Stimulated activated CD4-positive, alpha-beta T cell treated with anti-CD3 and anti-CD28 coated beads, Interleukin-1b, Interleukin-23, amount 100 ng/mL, for 1 hour (primary cell): ENCODE measurements at regions not wholly inside any gene's neighbourhood (a gene's known extent, or its start where the extent isn't known, plus 50 kb on each side); places are given as distances from the start of the nearest gene placed in this dataset.
"Not testable (repeated sequence)": the region's sequence is repeated elsewhere in the genome, so short reads cannot be mapped to it uniquely, and the experiment has no call there.

Experiments used
- DNase-seq, 2 donors: peaks; one replicate each; pipeline ENCODE4 v3.0.0-alpha.2; 2020; ENCODE audit warnings: low read depth in 2 of 2

DNA sequence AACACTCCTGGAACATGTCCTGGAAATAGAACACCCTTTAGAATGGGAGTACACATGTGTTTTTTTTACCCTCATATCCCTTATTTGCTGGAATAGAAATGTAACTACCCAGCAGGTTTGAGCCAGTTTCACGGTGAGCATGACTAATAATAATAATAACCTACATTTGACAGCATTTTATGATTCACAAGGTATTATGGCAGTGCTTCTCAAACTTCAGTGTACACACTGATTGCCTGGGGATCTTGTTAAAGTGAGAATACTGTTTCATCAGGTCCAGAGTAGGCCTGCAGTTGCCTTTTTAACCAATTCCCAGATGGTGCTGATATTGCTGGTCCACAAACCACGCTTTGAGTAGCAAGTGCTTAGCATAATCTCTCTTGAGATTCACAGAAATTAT, 63.9 kb downstream of the NFKBIZ start:
- no peak for DNase-seq

- not testable (repeated sequence) for DNase-seq
These were observed 68.4 kb downstream of the NFKBIZ start for GRCh38 chr3:101917761-101918160.

DNA sequence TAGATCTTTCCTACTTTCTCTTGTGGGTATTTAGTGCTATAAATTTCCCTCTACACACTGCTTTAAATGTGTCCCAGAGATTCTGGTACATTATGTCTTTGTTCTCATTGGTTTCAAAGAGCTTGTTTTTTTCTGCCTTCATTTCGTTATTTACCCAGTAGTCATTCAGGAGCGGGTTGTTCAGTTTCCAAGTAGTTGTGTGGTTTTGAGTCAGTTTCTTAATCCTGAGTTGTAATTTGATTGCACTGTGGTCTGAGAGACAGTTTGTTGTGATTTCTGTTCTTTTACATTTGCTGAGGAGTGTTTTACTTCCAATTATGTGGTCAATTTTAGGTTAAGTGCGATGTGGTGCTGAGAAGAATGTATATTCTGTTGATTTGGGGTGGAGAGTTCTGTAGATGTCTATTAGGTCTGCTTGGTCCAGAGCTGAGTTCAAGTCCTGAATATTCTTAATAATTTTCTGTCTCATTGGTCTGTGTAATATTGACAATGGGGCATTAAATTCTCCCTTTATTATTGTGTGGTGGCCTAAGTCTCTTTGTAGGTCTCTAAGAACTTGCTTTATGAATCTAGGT, 72.9 kb downstream of the NFKBIZ start:
- DNase-seq, result not testable (repeated sequence)

- not testable (repeated sequence) for DNase-seq
These were observed 75.3 kb downstream of the NFKBIZ start for GRCh38 chr3:101924621-101925020.

- not testable (repeated sequence) for DNase-seq
These were observed 75.8 kb downstream of the NFKBIZ start for GRCh38 chr3:101925124-101925523.

DNA sequence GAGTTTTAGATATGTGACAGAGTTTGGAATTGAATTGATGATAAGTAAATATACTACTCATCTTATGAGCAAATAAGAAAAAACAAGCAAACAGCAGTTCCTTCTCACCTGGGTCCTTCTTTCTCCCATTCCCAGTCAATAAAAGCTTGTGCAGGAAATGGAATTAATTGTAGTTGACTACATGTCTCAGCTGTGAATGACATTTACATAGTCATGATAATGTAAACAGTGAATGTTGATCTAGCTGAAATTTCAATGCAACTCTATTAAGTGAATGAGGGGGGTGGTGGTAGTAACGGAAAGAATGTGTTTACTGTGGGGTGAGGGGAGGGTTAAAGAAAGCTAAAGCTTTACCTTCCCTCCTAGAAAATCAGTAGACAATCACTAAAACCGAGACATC, 76.2 kb downstream of the NFKBIZ start:
- no peak for DNase-seq

DNA sequence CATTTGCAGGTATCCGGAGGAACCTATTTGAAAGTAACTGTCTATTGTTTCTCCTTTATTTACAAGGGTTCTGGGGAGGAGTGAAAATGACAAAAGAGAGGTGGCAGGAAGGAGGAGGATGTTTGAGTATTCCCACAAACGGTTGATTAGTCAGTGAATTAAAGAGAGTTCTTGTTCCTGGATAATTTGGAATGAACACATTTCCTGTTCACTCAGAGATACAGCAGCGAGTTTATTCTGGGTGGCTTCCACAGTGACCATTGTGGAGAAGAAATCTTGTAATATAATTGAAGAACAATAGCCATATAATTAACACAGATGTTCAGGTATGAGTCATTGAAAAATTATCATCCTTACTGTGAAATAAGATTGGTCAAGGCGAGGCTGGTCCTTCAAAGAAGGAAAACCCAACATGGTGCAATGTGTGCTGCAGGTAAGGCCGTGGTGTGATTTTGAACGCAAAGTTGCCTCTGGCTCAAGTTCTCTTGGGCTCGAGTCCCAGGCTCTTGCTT, 77.3 kb downstream of the NFKBIZ start:
- no peak for DNase-seq

DNA sequence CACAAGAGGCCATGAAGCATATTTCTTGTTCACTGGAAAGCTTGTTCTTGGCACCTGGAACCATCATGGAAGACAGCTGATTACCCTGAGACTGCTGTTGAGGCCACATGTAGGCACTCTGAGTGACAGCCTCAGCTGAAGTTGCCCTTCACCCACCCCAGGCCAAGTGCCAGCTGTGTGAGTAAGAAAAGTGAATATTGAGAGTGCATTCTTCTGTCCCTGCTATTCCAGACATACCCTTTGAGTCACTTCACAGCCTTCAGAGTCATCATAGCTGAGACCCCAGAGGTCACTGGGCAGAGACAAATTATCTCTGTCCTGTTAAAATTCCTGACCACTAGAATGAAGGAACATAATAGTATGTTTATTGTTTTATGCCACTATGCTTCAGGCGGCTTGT, 79.6 kb downstream of the NFKBIZ start:
- no peak for DNase-seq

DNA sequence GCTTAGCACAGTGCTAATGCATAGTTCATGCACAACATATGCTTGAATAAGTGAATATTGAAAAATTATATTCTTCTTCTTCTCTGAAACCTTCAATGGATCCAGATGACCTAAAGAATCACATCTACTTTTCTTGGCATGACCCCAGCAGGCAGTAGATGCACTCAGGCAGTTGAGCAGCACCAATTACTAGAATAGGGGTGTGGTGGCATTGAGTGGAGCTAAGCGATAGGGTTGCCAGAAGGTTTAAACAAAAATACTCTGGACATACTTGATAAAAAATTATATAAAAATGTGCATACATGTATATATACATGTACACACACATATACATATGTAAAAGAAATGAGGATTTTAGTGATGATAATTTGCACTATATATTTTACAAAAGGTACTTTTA, 81.8 kb downstream of the NFKBIZ start:
- no peak for DNase-seq

- DNase-seq, result no peak
These were observed 83.2 kb downstream of the NFKBIZ start for GRCh38 chr3:101932326-101933068.

GRCh38 chr3:101936419-101937356, 87.4 kb downstream of the NFKBIZ start:
- DNase-seq, result no peak

DNA sequence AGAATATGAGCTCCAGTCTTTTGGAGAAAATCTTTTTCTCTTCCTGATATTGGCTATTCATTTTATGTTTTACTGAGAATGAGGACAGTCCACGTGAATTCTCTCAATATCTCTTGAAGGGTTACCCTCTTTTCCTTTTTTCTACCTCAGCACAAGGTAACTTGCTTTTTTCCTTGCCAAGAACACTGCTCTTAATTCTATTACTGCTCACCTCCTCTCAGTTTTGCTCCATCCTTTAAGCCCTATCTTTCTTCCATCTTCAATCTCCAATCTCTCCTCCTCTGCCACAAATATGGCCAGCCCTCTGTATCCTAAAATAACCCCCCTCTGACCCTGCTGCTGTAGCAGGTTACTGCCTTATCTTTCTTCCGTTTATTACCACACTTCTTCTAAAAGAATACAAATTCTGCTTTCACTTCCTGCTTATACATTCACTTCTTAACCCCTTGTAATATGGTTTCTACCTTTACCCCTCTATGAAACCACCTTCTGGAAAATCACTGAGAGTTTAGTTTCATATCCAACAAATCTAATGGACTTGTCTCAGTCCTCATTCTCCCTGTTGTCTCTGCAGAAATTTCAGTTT, 89.0 kb downstream of the NFKBIZ start:
- DNase-seq, result no peak

GRCh38 chr3:101939361-101940049, 90.2 kb downstream of the NFKBIZ start:
- no peak for DNase-seq

DNA sequence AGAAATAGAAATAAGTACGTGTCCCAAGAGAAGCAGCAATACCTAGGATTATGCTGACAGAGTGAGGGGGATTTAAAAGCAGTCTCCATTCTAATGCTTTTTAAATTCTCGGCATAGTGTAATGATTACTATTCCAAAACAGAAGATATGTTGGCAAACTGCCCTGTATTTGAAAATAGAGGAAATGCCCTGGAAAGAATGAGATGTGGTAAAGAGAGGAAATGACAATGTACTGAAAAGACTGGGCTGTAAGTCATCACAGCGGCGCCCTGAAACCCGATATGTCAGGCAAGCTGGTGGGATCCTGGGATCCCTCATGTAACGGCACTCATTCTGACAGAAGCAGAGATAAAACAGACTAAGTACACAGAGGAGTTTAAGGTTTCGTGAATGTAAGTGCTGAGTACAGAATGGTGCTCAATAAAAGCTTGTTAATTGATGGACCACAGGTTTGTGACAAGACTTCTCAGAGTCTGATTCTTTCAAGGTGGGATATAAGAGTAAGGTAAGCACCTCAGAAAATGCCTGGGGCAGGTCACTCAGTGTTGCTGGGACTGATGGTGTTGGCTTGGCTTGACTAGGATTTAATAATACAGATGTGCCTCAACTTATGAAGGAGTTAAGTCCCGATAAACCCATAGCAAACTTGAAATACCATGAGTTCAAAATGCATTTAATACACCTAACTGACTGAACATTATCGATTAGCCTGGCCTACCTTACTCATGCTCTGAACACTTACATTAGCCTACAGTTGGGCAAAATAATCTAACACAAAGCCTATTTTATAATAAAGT, 91.4 kb downstream of the NFKBIZ start:
- no peak for DNase-seq

DNA sequence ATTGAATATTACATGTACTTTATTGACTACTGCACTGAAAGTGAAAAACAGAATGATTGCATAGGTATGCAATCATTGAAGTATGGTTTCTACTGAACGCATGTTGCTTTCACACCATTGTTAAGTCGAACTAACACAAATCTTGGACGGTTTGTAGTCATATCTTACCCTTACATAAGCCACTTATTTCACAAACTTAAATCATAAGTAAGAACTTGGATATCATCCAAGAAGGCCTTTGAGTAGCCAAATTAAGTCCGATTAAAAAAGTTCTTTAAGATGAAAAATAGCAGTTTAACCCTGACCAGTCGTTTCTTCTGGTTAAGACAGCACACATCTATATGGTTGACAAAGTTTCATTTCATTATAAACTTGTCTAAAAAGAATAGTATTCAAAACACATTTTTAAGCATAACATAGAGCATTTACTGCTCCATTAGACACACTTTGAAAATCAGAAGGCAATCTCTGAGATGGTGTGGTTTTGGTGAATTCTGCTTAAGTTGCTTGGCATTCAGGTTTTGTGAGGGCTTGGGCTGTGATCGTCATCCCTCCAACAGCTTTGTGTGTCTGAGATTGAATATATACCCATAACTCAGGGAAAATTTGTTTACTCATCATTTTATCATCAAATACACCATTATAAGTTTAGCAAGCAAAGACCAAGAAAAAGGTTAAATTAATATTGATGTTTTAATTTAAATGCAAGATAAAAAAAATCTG, 92.2 kb downstream of the NFKBIZ start:
- DNase-seq, result no peak

DNA sequence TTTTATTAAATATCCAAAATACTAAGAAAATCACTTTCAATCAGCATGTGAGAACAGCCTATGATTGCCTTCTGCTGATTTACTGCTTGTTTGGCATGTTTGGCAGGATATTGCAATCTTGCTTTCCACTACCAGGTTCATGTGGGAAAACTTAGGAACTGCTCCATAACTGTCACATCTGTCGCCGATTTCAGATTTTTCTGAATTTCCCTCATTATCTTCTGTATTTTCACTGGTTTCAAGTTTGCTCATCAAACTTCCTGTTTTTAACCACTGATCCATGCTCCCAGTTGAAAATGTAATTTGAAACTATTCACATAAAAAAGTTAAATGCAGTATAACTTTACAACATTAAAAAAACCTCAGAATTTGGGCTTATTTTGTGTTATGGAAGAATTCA, 93.0 kb downstream of the NFKBIZ start:
- no peak for DNase-seq

DNA sequence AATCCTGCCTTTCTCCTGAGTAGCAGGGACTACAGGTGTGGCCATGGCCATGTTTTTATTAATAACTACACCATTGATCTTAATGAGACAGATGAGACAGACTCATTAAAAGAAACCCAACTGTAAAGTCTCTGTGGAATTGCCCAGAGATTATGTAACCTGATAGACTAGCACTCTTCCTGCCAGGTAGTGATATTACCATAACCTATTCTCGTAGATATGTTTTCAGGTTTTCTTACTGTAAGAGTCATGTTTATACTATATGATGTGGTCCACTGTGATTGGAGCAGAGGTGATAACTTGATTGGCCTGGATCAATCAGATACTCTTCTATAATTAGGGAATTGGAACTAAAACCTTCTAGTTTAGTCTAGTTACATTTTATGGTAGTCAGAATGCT, 93.7 kb downstream of the NFKBIZ start:
- DNase-seq, result no peak

- DNase-seq, result no peak
These were observed 95.0 kb downstream of the NFKBIZ start for GRCh38 chr3:101944308-101944707.

DNA sequence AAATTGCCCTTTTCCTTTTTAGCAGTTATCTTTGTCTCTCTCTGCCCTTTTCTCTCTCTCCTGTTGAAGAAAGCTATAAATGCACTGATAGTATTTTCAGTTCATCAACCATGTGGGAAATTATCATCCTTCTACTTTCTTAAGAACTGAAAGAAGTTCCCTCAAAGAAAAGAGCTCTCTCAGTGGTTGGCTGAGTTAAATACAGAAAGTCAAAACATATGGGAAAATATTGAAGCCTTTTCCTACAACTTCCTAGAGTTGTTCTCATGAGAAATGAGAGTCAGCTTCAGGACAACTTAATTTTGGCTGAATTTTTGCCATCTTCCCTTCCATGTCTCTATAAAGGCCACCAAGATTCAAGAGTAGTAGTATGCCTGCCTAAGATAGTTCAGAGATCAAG, 96.7 kb downstream of the NFKBIZ start:
- no peak for DNase-seq

GRCh38 chr3:101946906-101947305, 97.6 kb downstream of the NFKBIZ start:
- DNase-seq, result no peak
